Lower leg skin (tissue), 3 donors: ENCODE measurements at regions not wholly inside any gene's neighbourhood (a gene's known extent, or its start where the extent isn't known, plus 50 kb on each side); places are given as distances from the start of the nearest gene placed in this dataset.

Experiments
- CTCF ChIP-seq, 3 donors: fragments of 450-650 bp; IDR thresholded peaks; one replicate each; pipeline ENCODE4 v1.5.1; 2016; ENCODE audit warnings: antibody characterized with exemption in 3 of 3, mild to moderate bottlenecking in 3 of 3, moderate library complexity in 2 of 3
- POLR2A ChIP-seq, 2 donors: fragments of 450-650 bp; IDR thresholded peaks; one replicate each; pipeline ENCODE4 v1.6.1; 2016 to 2017; ENCODE audit warnings: antibody characterized with exemption in 2 of 2, mild to moderate bottlenecking in 1 of 2, moderate library complexity in 1 of 2

GRCh38 chr6:98695091-98695801, 139.1 kb upstream of the POU3F2 start:
- no peak for TF ChIP-seq CTCF (IDR thresholded peaks at IDR 0.05)
- TF ChIP-seq POLR2A (IDR thresholded peaks at IDR 0.05), result no peak
